Dermis blood vessel endothelial cell (primary cell): ENCODE measurements at regions not wholly inside any gene's neighbourhood (a gene's known extent, or its start where the extent isn't known, plus 50 kb on each side); places are given as distances from the start of the nearest gene placed in this dataset.

ENCODE experiments used
- DNase-seq: peaks from one replicate; pipeline ENCODE4 v3.0.0; 2010

GRCh38 chr7:11895337-11895736 is 63.3 kb upstream of the THSD7A start:
- no peak for DNase-seq

- no peak for DNase-seq
Observed at GRCh38 chr7:11896663-11897062, 64.7 kb upstream of the THSD7A start.

- no peak for DNase-seq
Observed at GRCh38 chr7:11899247-11899646, 67.2 kb upstream of the THSD7A start.

- DNase-seq, result no peak
Observed at GRCh38 chr7:11910253-11910652, 78.3 kb upstream of the THSD7A start.

- no peak for DNase-seq
Observed at GRCh38 chr7:11911900-11912299, 79.9 kb upstream of the THSD7A start.

- no peak for DNase-seq
Observed at GRCh38 chr7:11914645-11915044, 82.6 kb upstream of the THSD7A start.

GRCh38 chr7:11923376-11923930 is 91.5 kb upstream of the THSD7A start:
- DNase-seq, result no peak

GRCh38 chr7:11931307-11931706 is 99.3 kb upstream of the THSD7A start:
- no peak for DNase-seq

- no peak for DNase-seq
Observed at GRCh38 chr7:11934796-11935195, 102.8 kb upstream of the THSD7A start.

- DNase-seq, result no peak
Observed at GRCh38 chr7:11935905-11936304, 103.9 kb upstream of the THSD7A start.

GRCh38 chr7:11946794-11947193 is 114.8 kb upstream of the THSD7A start:
- no peak for DNase-seq

GRCh38 chr7:11950281-11950680 is 118.3 kb upstream of the THSD7A start:
- DNase-seq, result no peak

- DNase-seq, result no peak
Observed at GRCh38 chr7:11950942-11951341, 118.9 kb upstream of the THSD7A start.

GRCh38 chr7:11951909-11952308 is 119.9 kb upstream of the THSD7A start:
- no peak for DNase-seq

GRCh38 chr7:11952972-11953371 is 121.0 kb upstream of the THSD7A start:
- DNase-seq, result no peak

GRCh38 chr7:11956991-11957390 is 125.0 kb upstream of the THSD7A start:
- no peak for DNase-seq

GRCh38 chr7:11957956-11958355 is 126.0 kb upstream of the THSD7A start:
- no peak for DNase-seq

GRCh38 chr7:11959121-11959520 is 127.1 kb upstream of the THSD7A start:
- DNase-seq, result no peak

- no peak for DNase-seq
Observed at GRCh38 chr7:11960621-11961020, 128.6 kb upstream of the THSD7A start.

GRCh38 chr7:11969643-11970042 is 137.6 kb upstream of the THSD7A start:
- no peak for DNase-seq

GRCh38 chr7:11970132-11970531 is 138.1 kb upstream of the THSD7A start:
- DNase-seq, result no peak

GRCh38 chr7:11985376-11985775 is 153.4 kb upstream of the THSD7A start:
- no peak for DNase-seq

- DNase-seq, result no peak
Observed at GRCh38 chr7:11985971-11986370, 154.0 kb upstream of the THSD7A start.

- DNase-seq, result no peak
Observed at GRCh38 chr7:11988186-11988585, 156.2 kb upstream of the THSD7A start.

GRCh38 chr7:12002428-12002827 is 170.4 kb upstream of the THSD7A start:
- DNase-seq, result no peak

GRCh38 chr7:12004581-12004980 is 172.6 kb upstream of the THSD7A start:
- DNase-seq, result no peak
